Smooth muscle cell (in vitro differentiated cells): ENCODE measurements at regions not wholly inside any gene's neighbourhood (a gene's known extent, or its start where the extent isn't known, plus 50 kb on each side); places are given as distances from the start of the nearest gene placed in this dataset.
A peak's percentile ranks its signal among the peaks of the same experiment; 100 is the strongest.

Source experiments
- DNase-seq: peaks from one replicate; lab custom pipeline; 2025; ENCODE audit not compliant: unreplicated experiment; lab: John Stamatoyannopoulos, UW
- H2AFZ ChIP-seq: fragments of 200-600 bp; sonication (generic); 2 replicates; pipeline ENCODE4 v1.6.0; 2016; ENCODE audit warnings: antibody characterized with exemption, low read depth, mild to moderate bottlenecking
- H3F3A ChIP-seq: fragments of 200-600 bp; sonication (generic); 2 replicates; pipeline ENCODE4 v1.6.0; 2017; ENCODE audit warnings: antibody characterized with exemption, low read depth
- H3K27ac ChIP-seq: fragments of 200-600 bp; sonication (generic); 2 replicates; pipeline ENCODE4 v1.5.1; 2016; ENCODE audit warnings: low read depth, mild to moderate bottlenecking
- H3K27me3 ChIP-seq: fragments of 200-600 bp; sonication (generic); 2 replicates; pipeline ENCODE4 v1.6.1; 2016; ENCODE audit warnings: low read depth, mild to moderate bottlenecking
- H3K36me3 ChIP-seq: fragments of 200-600 bp; sonication (generic); 2 replicates; pipeline ENCODE4 v1.5.1; 2016; ENCODE audit warnings: low read depth
- H3K4me1 ChIP-seq: fragments of 200-600 bp; sonication (generic); 2 replicates; pipeline ENCODE4 v1.5.1; 2016; ENCODE audit warnings: low read depth
- H3K4me2 ChIP-seq: fragments of 200-600 bp; sonication (generic); 2 replicates; pipeline ENCODE4 v1.6.0; 2016; ENCODE audit warnings: mild to moderate bottlenecking
- H3K4me3 ChIP-seq: fragments of 200-600 bp; sonication (generic); 2 replicates; pipeline ENCODE4 v1.5.1; 2016; ENCODE audit warnings: mild to moderate bottlenecking
- H3K79me2 ChIP-seq: fragments of 200-600 bp; sonication (generic); 2 replicates; pipeline ENCODE4 v1.6.0; 2016; ENCODE audit warnings: low read depth, mild to moderate bottlenecking
- H3K9ac ChIP-seq: fragments of 200-600 bp; sonication (generic); 2 replicates; pipeline ENCODE4 v1.6.0; 2016; ENCODE audit warnings: low read depth
- H3K9me3 ChIP-seq: fragments of 200-600 bp; sonication (generic); replicated peaks from 2 replicates; pipeline ENCODE4 v1.5.1; 2016; ENCODE audit warnings: low read depth
- H4K20me1 ChIP-seq: fragments of 200-600 bp; sonication (generic); 2 replicates; pipeline ENCODE4 v1.6.0; 2016; ENCODE audit warnings: low read depth
- WGBS: methylation state at CpG from one replicate; pipeline ENCODE4 v1.1.7; 2016; ENCODE audit warnings: low lambda C conversion rate; 5-methylcytosine and 5-hydroxymethylcytosine counted together
- TF ChIP-seq, protein P1 (sequence below): fragments of 200-600 bp; sonication (generic); IDR thresholded peaks from 2 replicates; pipeline ENCODE4 v1.5.1; 2017; ENCODE audit warnings: borderline replicate concordance, mild to moderate bottlenecking, antibody characterized with exemption; ENCODE audit not compliant: insufficient read depth, poor library complexity, severe bottlenecking

DNA sequence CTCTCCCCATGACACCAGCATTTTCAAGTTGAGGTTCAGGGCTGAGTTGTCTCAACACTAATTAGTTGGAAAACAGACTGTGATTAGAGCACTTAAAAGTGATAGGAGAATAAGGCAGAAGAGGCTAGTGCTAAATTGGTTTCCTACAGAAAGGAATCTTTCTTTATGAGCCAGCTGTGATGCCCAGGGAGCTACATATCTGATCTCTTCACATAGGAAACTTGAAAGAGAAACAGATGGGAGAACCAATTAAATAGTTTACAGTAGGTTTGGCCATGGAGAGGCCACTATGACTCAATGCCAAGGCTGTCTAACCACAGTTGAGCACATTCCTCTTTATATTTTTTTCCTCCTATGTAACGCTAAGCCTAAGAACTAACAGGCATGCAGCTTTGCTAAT, 418.3 kb upstream of the CYRIA start:
- Histone ChIP-seq H3K4me3 (no peak overlapping the region), H3K36me3 (no peaks in the 10 kb centered on the region), H3K9ac (no peak overlapping the region), H3K79me2 (no peaks in the 10 kb centered on the region), H3K4me2 (peak overlapping the region; percentile 42), H3K27ac (peak overlapping the region; percentile 72), H3F3A (peaks cover 13% of the 10 kb centered on the region), H4K20me1 (no peaks in the 10 kb centered on the region), H3K9me3 (peaks cover 5% of the 10 kb centered on the region), H3K4me1 (peaks cover 20% of the 10 kb centered on the region), H2AFZ (no peak overlapping the region), H3K27me3 (no peaks in the 10 kb centered on the region)
- WGBS = 20% methylated on average over 1 of the region's 1 CpG
- DNase-seq = no peak
- TF ChIP-seq, protein P1, sequence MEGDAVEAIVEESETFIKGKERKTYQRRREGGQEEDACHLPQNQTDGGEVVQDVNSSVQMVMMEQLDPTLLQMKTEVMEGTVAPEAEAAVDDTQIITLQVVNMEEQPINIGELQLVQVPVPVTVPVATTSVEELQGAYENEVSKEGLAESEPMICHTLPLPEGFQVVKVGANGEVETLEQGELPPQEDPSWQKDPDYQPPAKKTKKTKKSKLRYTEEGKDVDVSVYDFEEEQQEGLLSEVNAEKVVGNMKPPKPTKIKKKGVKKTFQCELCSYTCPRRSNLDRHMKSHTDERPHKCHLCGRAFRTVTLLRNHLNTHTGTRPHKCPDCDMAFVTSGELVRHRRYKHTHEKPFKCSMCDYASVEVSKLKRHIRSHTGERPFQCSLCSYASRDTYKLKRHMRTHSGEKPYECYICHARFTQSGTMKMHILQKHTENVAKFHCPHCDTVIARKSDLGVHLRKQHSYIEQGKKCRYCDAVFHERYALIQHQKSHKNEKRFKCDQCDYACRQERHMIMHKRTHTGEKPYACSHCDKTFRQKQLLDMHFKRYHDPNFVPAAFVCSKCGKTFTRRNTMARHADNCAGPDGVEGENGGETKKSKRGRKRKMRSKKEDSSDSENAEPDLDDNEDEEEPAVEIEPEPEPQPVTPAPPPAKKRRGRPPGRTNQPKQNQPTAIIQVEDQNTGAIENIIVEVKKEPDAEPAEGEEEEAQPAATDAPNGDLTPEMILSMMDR = no peak

- Histone ChIP-seq H3K4me3 (no peak overlapping the region), H3K4me1 (peaks cover 19% of the 10 kb centered on the region), H3K27me3 (no peaks in the 10 kb centered on the region), H3K4me2 (no peak overlapping the region), H3K9me3 (peaks cover 6% of the 10 kb centered on the region), H2AFZ (no peak overlapping the region), H3K27ac (no peak overlapping the region), H4K20me1 (no peaks in the 10 kb centered on the region), H3K9ac (no peak overlapping the region), H3K36me3 (no peaks in the 10 kb centered on the region), H3K79me2 (no peaks in the 10 kb centered on the region), H3F3A (peaks cover 11% of the 10 kb centered on the region)
- no peak for DNase-seq
- TF ChIP-seq, protein P1 = no peak
Observed at GRCh38 chr2:17079262-17079661, 413.6 kb upstream of the CYRIA start.

GRCh38 chr2:17076533-17076932, 410.9 kb upstream of the CYRIA start:
- Histone ChIP-seq H3K27me3 (no peaks in the 10 kb centered on the region), H3K9ac (no peak overlapping the region), H3K4me2 (peak overlapping the region; percentile 66), H3K79me2 (no peaks in the 10 kb centered on the region), H3K9me3 (peaks cover 6% of the 10 kb centered on the region), H3K36me3 (no peaks in the 10 kb centered on the region), H2AFZ (no peak overlapping the region), H3F3A (peaks cover 6% of the 10 kb centered on the region), H3K27ac (peak overlapping the region; percentile 46), H3K4me1 (peaks cover 9% of the 10 kb centered on the region), H4K20me1 (no peaks in the 10 kb centered on the region), H3K4me3 (no peak overlapping the region)
- TF ChIP-seq, protein P1 = no peak
- 18% methylated on average over 2 of the region's 2 CpGs for WGBS
- DNase-seq = no peak

DNA sequence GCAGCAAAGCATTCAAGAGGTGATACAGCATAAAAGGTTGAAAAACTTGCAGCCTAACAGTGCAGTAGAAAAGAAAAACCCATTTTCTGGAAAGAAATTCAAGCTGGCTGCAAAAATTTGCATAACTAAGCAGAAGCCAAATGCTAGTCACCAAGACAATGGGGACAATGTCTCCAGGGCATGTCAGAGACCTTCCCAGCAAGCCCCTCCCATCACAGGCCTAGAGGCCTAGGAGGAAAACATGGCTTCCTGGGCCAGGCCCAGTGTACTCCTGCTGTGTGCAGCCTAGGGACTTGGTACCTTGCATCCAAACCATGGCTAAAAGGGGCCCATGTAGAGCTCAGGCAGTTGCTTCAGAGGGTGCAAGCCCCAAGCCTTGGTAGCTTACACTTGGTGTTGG, 405.1 kb upstream of the CYRIA start:
- Histone ChIP-seq H3K4me2 (no peak overlapping the region), H2AFZ (no peak overlapping the region), H3K9me3 (no peaks in the 10 kb centered on the region), H3K9ac (no peak overlapping the region), H3K79me2 (no peaks in the 10 kb centered on the region), H4K20me1 (no peaks in the 10 kb centered on the region), H3K4me1 (no peaks in the 10 kb centered on the region), H3K36me3 (no peaks in the 10 kb centered on the region), H3K27ac (no peak overlapping the region), H3F3A (peaks cover under 1% of the 10 kb centered on the region), H3K4me3 (no peak overlapping the region), H3K27me3 (no peaks in the 10 kb centered on the region)
- TF ChIP-seq, protein P1 = no peak
- DNase-seq = no peak
